ENCODE measurements at regions not wholly inside any gene's neighbourhood (a gene's known extent, or its start where the extent isn't known, plus 50 kb on each side); places are given as distances from the start of the nearest gene placed in this dataset.

DNA sequence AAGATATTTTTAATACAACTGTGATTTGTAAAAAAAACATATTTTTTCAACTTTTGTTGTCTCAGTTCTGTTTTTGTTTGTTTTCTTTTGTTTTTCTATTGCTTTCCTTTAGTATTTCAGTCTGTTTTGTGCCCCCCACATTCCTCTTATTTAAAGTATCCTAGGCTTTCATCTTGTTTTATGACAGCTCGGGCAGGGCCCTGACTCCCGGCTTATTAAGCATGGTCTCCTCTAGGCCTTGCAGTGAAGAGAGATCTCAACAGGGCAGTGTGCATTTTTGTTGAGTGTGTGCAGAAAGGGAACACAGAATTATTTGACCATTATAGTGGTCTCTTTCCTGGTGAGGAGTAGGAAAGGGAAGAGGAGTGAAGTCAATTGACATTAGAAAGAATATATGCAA lies 110.2 kb upstream of the SLC38A4 start:
- TF ChIP-seq, protein P1, sequence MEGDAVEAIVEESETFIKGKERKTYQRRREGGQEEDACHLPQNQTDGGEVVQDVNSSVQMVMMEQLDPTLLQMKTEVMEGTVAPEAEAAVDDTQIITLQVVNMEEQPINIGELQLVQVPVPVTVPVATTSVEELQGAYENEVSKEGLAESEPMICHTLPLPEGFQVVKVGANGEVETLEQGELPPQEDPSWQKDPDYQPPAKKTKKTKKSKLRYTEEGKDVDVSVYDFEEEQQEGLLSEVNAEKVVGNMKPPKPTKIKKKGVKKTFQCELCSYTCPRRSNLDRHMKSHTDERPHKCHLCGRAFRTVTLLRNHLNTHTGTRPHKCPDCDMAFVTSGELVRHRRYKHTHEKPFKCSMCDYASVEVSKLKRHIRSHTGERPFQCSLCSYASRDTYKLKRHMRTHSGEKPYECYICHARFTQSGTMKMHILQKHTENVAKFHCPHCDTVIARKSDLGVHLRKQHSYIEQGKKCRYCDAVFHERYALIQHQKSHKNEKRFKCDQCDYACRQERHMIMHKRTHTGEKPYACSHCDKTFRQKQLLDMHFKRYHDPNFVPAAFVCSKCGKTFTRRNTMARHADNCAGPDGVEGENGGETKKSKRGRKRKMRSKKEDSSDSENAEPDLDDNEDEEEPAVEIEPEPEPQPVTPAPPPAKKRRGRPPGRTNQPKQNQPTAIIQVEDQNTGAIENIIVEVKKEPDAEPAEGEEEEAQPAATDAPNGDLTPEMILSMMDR (IDR thresholded peaks at IDR 0.05): no peak
- TF ChIP-seq POLR2A (IDR thresholded peaks at IDR 0.05): no peak

All from thyroid gland (tissue), 4 donors.